Activated CD4-positive, alpha-beta T cell treated with anti-CD3 and anti-CD28 coated beads, Interleukin-2, amount 10 ng/mL, durations not matched to agents 7 days and 5 days (primary cell): ENCODE measurements at regions not wholly inside any gene's neighbourhood (a gene's known extent, or its start where the extent isn't known, plus 50 kb on each side); places are given as distances from the start of the nearest gene placed in this dataset.

Experiments used
- CTCF ChIA-PET: fragments of 350-600 bp; sonication (Branson Sonifier 250); formaldehyde crosslinking; loops from one replicate; lab custom pipeline; 2021; ENCODE audit warnings: antibody characterized with exemption; lab: Charles Lee
- POLR2A ChIA-PET: fragments of 350-600 bp; sonication (Branson Sonifier 250); formaldehyde crosslinking; loops from one replicate; lab custom pipeline; 2021; ENCODE audit warnings: antibody characterized with exemption; lab: Charles Lee
- DNase-seq: peaks from one replicate; pipeline ENCODE4 v3.0.0-alpha.2; 2020
- H3K27ac Mint-ChIP-seq: one replicate; pipeline ENCODE4 v1.8.0; 2021; ENCODE audit warnings: mild to moderate bottlenecking, moderate library complexity, mixed read lengths
- H3K27me3 Mint-ChIP-seq: one replicate; pipeline ENCODE4 v1.8.0; 2021; ENCODE audit warnings: mixed read lengths
- H3K36me3 Mint-ChIP-seq: one replicate; pipeline ENCODE4 v1.8.0; 2021; ENCODE audit warnings: low read depth, mixed read lengths
- H3K4me1 Mint-ChIP-seq: one replicate; pipeline ENCODE4 v1.8.0; 2021; ENCODE audit warnings: mixed read lengths
- H3K4me3 Mint-ChIP-seq: one replicate; pipeline ENCODE4 v1.8.0; 2021; ENCODE audit warnings: mild to moderate bottlenecking, moderate library complexity, mixed read lengths
- H3K9me3 Mint-ChIP-seq: one replicate; pipeline ENCODE4 v1.8.0; 2021; ENCODE audit warnings: mixed read lengths

GRCh38 chr7:156480671-156481070, 159.9 kb upstream of the RNF32 start:
- DNase-seq: no peak
- ChIA-PET POLR2A (no interaction called here), CTCF (no interaction called here)
- Mint-ChIP-seq H3K9me3 (no peaks in the 10 kb centered on the region), H3K4me3 (no peak overlapping the region), H3K27me3 (peaks cover 7% of the 10 kb centered on the region), H3K4me1 (no peaks in the 10 kb centered on the region), H3K36me3 (no peaks in the 10 kb centered on the region), H3K27ac (no peak overlapping the region)

- POLR2A ChIA-PET: no interaction called here
- H3K27ac Mint-ChIP-seq: no peak overlapping the region
- no peaks in the 10 kb centered on the region for H3K36me3 Mint-ChIP-seq
- H3K4me1 Mint-ChIP-seq: no peaks in the 10 kb centered on the region
- H3K27me3 Mint-ChIP-seq: peaks cover 12% of the 10 kb centered on the region
- CTCF ChIA-PET: no interaction called here
- DNase-seq: no peak
- H3K4me3 Mint-ChIP-seq: no peak overlapping the region
- H3K9me3 Mint-ChIP-seq: no peaks in the 10 kb centered on the region
Observed at GRCh38 chr7:156479596-156479995, 161.0 kb upstream of the RNF32 start.

GRCh38 chr7:156478486-156478885, 162.1 kb upstream of the RNF32 start:
- POLR2A ChIA-PET: no interaction called here
- Mint-ChIP-seq H3K4me3 (no peak overlapping the region), H3K4me1 (no peaks in the 10 kb centered on the region), H3K27me3 (peaks cover 16% of the 10 kb centered on the region), H3K27ac (no peak overlapping the region), H3K36me3 (no peaks in the 10 kb centered on the region), H3K9me3 (no peaks in the 10 kb centered on the region)
- CTCF ChIA-PET: no interaction called here
- no peak for DNase-seq

GRCh38 chr7:156475666-156476065, 164.9 kb upstream of the RNF32 start:
- Mint-ChIP-seq H3K36me3 (no peaks in the 10 kb centered on the region), H3K27me3 (peaks cover 16% of the 10 kb centered on the region), H3K4me3 (no peak overlapping the region), H3K9me3 (no peaks in the 10 kb centered on the region), H3K27ac (no peak overlapping the region), H3K4me1 (no peaks in the 10 kb centered on the region)
- no peak for DNase-seq
- ChIA-PET CTCF (no interaction called here), POLR2A (no interaction called here)

GRCh38 chr7:156475179-156475578, 165.4 kb upstream of the RNF32 start:
- Mint-ChIP-seq H3K27me3 (peaks cover 16% of the 10 kb centered on the region), H3K36me3 (no peaks in the 10 kb centered on the region), H3K27ac (no peak overlapping the region), H3K4me1 (no peaks in the 10 kb centered on the region), H3K9me3 (no peaks in the 10 kb centered on the region), H3K4me3 (no peak overlapping the region)
- ChIA-PET CTCF (no interaction called here), POLR2A (no interaction called here)
- DNase-seq: no peak

GRCh38 chr7:156474241-156474743, 166.3 kb upstream of the RNF32 start:
- H3K27ac Mint-ChIP-seq: no peak overlapping the region
- CTCF ChIA-PET: no interaction called here
- POLR2A ChIA-PET: no interaction called here

GRCh38 chr7:156473476-156474240, 166.9 kb upstream of the RNF32 start:
- POLR2A ChIA-PET: no interaction called here
- Mint-ChIP-seq H3K4me3 (no peak overlapping the region), H3K27ac (no peak overlapping the region), H3K27me3 (peaks cover 9% of the 10 kb centered on the region), H3K36me3 (no peaks in the 10 kb centered on the region), H3K9me3 (no peaks in the 10 kb centered on the region), H3K4me1 (no peaks in the 10 kb centered on the region)
- peak; percentile 33 for DNase-seq
- CTCF ChIA-PET: no interaction called here

More at GRCh38 chr7:156474241-156474743, 166.3 kb upstream of the RNF32 start:
- H3K4me3 Mint-ChIP-seq: no peak overlapping the region
- H3K27me3 Mint-ChIP-seq: peaks cover 12% of the 10 kb centered on the region
- H3K4me1 Mint-ChIP-seq: no peaks in the 10 kb centered on the region
- no peaks in the 10 kb centered on the region for H3K36me3 Mint-ChIP-seq
- no peaks in the 10 kb centered on the region for H3K9me3 Mint-ChIP-seq
- no peak for DNase-seq

- no peaks in the 10 kb centered on the region for H3K36me3 Mint-ChIP-seq
- ChIA-PET POLR2A (no interaction called here), CTCF (no interaction called here)
- H3K27me3 Mint-ChIP-seq: peaks cover 9% of the 10 kb centered on the region
- no peaks in the 10 kb centered on the region for H3K9me3 Mint-ChIP-seq
- H3K4me1 Mint-ChIP-seq: no peaks in the 10 kb centered on the region
- no peak for DNase-seq
- H3K4me3 Mint-ChIP-seq: no peak overlapping the region
- H3K27ac Mint-ChIP-seq: no peak overlapping the region
Observed at GRCh38 chr7:156472267-156472666, 168.3 kb upstream of the RNF32 start.

GRCh38 chr7:156470399-156471320, 169.9 kb upstream of the RNF32 start:
- H3K36me3 Mint-ChIP-seq: no peaks in the 10 kb centered on the region

GRCh38 chr7:156466955-156467625, 173.5 kb upstream of the RNF32 start:
- no peak for DNase-seq
- H3K4me3 Mint-ChIP-seq: no peak overlapping the region
- H3K36me3 Mint-ChIP-seq: no peaks in the 10 kb centered on the region
- ChIA-PET POLR2A (no interaction called here), CTCF (no interaction called here)
- H3K4me1 Mint-ChIP-seq: no peaks in the 10 kb centered on the region
- no peaks in the 10 kb centered on the region for H3K9me3 Mint-ChIP-seq
- H3K27me3 Mint-ChIP-seq: peaks cover 2% of the 10 kb centered on the region
- H3K27ac Mint-ChIP-seq: no peak overlapping the region

More at GRCh38 chr7:156470399-156471320, 169.9 kb upstream of the RNF32 start:
- Mint-ChIP-seq H3K9me3 (no peaks in the 10 kb centered on the region), H3K27ac (no peak overlapping the region), H3K4me1 (no peaks in the 10 kb centered on the region), H3K4me3 (no peak overlapping the region), H3K27me3 (peaks cover 9% of the 10 kb centered on the region)
- POLR2A ChIA-PET: no interaction called here
- no peak for DNase-seq
- CTCF ChIA-PET: no interaction called here

GRCh38 chr7:156466272-156466671, 174.3 kb upstream of the RNF32 start:
- H3K36me3 Mint-ChIP-seq: no peaks in the 10 kb centered on the region
- no peak for DNase-seq
- ChIA-PET CTCF (no interaction called here), POLR2A (no interaction called here)
- H3K27me3 Mint-ChIP-seq: peaks cover 2% of the 10 kb centered on the region
- H3K9me3 Mint-ChIP-seq: no peaks in the 10 kb centered on the region
- H3K4me1 Mint-ChIP-seq: no peaks in the 10 kb centered on the region
- no peak overlapping the region for H3K27ac Mint-ChIP-seq
- no peak overlapping the region for H3K4me3 Mint-ChIP-seq

GRCh38 chr7:156465186-156465585, 175.4 kb upstream of the RNF32 start:
- ChIA-PET POLR2A (no interaction called here), CTCF (no interaction called here)

GRCh38 chr7:156464339-156464738, 176.2 kb upstream of the RNF32 start:
- Mint-ChIP-seq H3K4me3 (no peak overlapping the region), H3K9me3 (no peaks in the 10 kb centered on the region), H3K27ac (no peak overlapping the region), H3K4me1 (no peaks in the 10 kb centered on the region), H3K27me3 (peaks cover 3% of the 10 kb centered on the region), H3K36me3 (no peaks in the 10 kb centered on the region)
- ChIA-PET CTCF (no interaction called here), POLR2A (no interaction called here)
- no peak for DNase-seq

More at GRCh38 chr7:156465186-156465585, 175.4 kb upstream of the RNF32 start:
- H3K4me1 Mint-ChIP-seq: no peaks in the 10 kb centered on the region
- H3K27ac Mint-ChIP-seq: no peak overlapping the region
- H3K9me3 Mint-ChIP-seq: no peaks in the 10 kb centered on the region
- no peak overlapping the region for H3K4me3 Mint-ChIP-seq
- DNase-seq: no peak
- H3K36me3 Mint-ChIP-seq: no peaks in the 10 kb centered on the region
- H3K27me3 Mint-ChIP-seq: peaks cover 3% of the 10 kb centered on the region
